Activated CD4-positive, alpha-beta T cell treated with anti-CD3 and anti-CD28 coated beads, Interleukin-2, Interleukin-4, amounts not matched to agents 100 ng/mL and 50 ng/mL, durations not matched to agents 16 hours and 8 hours (primary cell): ENCODE measurements at regions not wholly inside any gene's neighbourhood (a gene's known extent, or its start where the extent isn't known, plus 50 kb on each side); places are given as distances from the start of the nearest gene placed in this dataset.
"Not testable (repeated sequence)": the region's sequence is repeated elsewhere in the genome, so short reads cannot be mapped to it uniquely, and the experiment has no call there.

Experiments used
- DNase-seq: peaks from one replicate; pipeline ENCODE4 v3.0.0-alpha.2; 2020; ENCODE audit warnings: low spot score

DNA sequence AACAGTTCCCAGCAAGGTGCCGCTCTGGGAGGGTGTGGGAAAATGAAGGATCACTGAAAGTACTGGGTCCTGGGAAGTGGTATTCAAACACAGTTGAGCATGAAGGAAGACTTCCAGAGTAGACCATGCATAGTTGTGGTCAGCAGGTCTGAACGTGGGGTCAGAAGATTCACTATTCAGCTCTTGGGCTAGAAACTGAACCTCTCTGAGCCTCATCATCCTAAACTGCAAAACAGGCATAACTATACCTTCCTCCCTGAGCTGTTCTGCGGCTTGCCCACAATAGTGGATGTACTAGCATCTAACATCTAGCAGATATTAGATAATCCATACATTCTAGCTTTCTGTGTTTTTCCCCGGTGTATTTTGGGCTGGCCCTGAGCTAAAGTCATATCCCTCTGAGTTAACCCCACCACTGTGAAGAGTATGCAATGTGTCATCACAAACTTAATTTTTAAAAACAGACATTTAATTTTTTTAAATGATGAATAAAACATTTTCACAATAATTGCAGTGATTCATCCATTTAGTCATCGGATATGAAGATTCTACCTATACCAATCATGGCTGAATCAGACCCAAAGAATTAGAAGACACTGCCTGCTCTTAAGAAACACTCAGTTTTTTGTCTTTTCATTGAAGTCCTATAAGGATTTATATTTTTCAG is 179.1 kb downstream of the BLID start:
- no peak for DNase-seq

DNA sequence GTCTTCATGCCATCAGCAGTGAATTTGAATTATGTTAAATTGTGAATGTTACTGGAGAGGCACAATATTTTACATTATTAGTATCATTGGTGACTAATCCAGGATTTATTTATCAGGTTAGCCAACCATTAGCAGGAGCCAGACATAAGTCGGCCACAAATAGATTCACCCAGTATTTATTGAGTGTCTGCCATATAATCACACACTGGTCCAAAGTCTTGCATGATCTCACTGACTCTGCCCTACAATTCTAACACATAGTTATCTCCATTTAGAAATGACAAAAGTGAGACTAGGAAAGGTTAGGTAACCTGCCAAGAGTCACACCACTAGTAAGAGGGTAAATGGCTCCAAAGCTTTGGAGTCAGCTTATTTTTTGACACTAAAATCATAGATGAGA is 179.6 kb downstream of the BLID start:
- no peak for DNase-seq

DNA sequence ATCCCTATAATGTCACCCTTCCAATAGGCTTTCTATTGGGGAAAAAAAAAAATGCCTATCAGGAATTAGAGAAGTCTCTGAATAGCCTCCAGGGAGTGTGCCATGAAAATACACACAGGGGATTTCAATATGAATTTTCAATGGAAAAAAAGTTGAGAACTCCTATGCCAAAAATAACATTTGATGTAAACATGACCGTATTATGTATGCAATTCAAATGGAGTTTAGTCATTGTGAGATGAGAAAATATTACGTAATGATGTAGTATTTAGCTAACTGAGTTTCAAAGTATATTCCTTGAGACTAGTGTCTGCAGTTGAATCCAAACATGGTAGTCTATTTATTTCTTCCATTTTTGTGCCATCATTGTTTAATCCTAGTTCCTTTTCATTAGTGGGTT is 182.3 kb downstream of the BLID start:
- DNase-seq, result no peak

DNA sequence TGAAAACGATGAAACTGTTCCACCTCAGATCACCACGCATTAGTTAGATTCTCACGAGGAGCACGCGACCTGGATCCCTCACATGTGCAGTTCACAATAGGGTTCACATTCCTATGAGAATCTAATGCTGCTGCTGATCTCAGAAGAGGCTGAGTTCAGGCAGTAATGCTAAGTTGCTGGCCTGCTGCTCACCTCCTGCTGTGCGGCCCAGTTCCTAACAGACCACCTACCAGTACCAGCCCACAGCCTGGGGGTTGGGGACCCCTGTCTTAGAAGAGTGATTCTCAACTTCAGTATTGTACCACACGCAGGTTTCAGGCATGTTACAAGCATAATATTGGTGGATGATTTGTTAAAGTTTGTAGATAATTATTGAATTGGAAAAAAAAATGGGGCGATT is 182.7 kb downstream of the BLID start:
- no peak for DNase-seq

DNA sequence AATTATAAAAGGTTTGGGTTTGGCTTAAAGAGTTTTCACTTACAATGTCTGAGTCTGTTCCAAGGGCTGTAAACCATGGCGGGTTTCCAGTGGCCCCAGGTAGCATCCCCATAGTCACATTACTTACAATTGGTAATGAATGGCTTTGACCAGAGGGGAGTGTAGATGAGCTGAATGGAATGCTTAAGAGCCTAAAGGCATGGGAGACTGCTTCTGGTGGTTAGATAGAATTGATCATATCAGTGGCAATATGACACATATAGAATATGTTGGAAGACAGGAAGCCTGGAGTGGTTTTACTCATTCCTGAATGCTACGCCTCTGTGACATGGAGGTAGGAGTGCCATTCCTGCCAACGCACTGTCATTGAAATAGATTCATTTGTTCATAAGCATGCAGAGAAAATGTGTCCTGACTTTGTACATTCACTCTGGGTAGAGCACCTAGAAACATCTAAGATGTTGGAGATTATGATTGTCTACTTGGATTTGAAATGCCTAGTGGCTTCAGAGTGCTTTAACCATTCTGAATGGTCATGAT is 183.3 kb downstream of the BLID start:
- no peak for DNase-seq

DNA sequence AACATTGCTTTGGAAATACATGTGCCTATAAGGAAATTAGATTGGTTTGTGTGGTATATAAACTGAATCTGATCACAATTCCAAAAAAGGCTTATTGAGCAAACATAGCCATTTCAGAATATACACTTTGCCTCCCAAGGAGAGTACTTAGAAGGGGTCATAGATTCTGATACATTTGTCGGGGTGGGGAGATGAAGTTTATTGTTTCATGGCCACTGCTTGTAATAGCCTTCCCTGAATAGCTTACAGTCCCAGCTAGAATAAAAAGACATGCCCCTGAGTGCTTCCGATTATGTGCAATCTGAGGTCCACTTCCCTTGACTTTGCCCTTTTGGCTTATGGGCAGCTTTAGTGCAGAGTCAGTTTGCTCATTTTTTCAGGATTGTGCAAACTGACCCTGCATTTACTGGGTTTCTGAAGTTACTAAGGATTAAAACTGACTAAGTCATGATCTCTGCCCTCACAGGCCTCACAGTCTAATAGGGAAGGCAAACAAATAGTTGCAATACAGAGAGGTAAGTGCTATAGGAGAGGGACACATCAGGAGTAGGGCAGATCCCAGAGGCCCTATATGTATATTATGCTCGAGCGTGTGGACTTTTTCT is 184.2 kb downstream of the BLID start:
- no peak for DNase-seq

DNA sequence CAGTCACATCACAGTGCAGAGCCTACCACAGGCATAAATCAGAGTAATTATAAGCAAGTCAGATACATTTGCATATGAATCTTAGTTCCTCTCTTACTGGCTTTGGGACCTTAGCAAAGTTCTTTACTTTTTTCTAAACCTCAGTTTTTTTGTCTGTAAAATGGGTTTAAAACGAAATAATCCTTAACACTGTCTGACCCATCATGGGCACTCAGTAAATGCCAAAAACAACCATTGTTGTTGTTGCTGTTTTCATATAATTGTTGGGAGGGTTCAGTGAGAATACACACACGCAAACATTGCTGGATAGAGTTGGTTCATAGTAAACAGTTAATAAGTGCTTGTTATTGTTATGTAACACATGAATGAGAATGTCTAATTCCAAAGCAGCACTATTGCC is 184.9 kb downstream of the BLID start:
- DNase-seq, result no peak

DNA sequence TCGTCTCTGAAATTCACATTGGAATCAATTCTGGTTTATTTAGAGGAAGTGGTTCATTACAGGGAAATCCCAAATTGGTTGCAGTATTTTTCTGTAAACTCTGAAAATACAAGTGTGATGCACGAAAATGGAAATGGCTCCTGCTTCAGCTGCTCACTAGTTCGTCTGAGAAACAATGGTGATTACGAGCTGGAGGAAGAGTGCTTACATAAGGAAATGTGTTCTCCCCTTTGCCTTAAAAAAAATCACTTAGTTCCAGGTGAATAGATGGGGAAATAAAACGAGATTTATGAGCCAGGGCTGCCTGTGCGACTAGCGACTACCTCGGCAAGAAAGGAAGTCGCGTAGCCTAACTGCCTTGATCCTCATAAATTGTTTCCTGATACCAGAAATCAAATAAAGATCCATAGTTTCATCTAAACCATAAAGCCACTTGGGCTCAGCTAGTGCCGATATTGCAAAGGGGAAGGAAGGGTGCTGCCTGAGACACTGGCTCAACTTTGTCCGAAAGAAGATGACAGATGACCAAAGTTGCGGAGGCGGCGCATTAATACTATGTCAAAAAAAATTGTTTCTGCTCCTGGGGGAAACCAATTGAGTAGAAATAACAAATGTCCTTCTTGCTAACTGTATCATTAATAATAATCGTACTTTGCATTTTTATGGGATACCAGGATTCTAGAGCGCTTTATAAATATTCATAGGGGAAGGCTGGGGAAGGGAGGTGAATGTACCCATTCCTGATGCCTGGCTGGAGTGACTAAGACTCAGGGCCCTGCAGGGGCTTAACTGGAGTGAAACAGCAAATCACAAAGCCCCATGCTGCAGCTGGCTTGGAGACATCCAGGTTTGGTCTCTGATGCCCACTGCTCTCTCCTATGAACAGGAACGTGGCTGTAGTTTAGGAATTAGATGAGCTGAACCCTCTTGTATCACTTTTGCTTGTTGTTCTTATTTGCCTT is 185.7 kb downstream of the BLID start:
- DNase-seq, result no peak

DNA sequence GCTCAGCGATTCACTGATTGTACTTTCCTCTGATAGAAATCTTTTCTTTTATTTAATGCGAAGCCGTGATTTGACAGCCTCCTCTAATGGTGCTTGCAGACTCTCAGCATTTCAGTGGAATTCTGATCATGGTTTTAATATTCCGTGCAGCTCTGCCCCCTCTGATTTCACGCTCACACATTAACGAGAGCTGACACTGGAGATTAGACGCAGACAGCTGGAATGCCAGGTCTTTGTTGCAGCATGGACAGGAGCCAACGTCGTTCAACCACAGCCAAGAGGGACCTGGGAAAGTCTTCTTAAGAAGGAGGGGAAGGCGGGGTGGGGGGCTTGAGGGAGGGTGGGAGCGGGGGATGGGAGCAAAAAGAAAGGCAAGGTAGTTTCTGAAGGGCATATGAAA is 186.4 kb downstream of the BLID start:
- no peak for DNase-seq

DNA sequence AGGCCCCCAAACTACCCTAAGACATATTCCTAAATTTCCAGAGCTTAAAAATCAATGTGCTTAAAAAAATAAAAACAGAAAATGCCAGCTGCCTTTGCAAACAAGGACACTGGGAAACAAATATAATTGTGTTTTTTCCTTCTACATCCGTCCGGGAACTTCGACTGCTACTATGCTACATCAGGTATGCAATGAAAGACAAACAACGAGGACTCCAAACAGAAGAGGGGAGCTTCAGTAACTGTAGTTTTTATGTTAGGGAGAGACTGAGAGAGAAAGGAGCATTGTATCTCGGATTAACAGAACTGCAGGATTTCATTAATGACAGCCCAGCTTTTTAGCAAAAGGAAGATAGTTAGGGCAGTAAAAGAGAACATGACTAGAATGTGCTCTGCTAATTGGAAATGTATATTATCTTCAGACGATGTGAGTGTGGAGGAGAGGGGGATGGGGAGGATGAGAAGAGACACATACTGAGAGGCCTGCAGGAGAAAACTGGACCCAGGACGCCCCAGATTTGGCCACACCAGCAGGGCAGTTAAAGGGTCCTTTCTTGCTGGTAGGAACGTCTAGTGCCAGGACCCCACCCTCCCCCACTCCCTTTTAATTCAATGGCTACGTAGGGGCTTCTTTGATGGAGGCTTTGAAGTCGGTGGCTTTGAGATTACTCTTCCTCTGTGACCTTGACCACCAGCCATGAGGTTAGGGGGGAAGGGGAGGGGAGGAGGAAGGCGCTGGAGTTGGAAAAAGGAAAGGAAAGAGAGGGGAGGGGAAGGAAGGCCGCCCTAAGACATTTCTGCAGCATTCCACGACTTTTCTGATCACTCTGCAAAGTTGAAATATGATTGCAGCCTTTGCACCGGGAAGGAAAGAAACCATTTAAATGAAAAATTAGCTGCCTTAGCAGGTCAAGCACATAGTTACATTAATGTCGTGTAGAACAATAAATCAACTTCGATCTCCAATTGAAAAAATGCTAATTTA is 187.1 kb downstream of the BLID start:
- no peak for DNase-seq

DNA sequence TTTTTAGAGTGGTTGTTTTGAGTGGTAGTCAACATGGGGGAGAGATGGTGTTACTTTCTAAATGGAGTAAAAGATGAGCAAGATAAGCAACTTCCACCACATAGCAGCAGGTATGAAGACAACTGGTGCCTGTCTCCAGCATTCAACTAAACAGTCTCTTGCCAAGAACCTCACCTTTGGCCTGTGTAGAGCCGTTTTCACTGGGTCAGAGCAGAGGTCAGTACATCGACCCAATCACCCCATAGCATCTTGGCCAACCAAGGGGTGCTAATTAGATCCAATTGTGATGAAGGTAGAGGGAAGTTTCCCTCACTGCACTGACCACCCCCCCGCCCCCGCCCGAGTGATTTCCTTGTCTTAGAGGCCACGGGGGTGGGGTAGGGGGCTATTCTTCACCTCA is 188.2 kb downstream of the BLID start:
- DNase-seq, result no peak

DNA sequence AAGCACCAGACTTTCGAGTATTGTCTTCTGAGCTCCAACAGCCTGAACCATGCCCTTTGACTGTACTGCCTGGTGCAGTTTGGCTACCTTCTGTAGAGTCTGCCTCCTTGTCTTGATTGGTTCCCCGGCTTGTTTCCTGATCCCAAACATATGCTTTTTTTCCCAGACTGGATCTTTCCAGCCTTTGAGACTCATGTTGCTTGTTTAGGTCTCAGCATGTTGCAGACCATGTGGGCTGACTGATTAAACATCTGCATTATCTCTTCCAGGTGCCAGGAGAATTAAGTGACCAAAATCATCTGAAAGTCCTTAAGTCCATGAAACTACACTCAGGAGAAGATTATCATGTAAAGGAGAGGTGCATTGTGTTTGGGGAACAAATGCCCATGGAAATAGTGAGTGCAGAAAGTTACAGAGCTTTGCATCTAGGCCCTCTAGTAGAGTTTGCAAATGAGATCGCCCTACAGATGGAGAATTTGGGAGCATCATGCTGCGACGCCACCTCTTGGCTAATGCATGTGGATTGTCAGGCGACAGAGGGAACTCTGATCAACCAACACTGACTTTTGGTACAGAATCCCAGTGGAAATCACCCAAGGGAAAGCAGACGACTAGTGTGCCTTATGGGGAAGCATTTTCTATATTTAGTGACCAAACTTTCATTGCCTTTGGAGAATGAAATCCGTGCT is 188.8 kb downstream of the BLID start:
- DNase-seq, result no peak

DNA sequence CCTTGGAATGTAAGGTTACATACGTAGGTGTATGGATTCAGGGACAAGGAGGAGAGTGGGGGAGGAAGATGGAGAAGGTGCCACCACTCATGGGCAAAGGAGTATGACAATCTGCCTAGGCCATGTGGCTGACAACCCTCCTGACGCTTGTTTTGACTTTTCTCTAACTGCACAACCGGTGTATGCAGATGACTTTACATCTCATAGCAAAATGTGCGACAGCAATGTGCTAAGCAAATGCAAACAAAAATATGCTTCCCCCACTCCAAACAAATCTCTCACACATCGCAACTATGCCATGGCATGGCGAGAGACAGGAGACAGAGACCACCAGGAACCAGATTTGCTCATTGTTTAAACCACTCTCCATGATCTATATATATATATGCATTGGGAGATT is 191.8 kb downstream of the BLID start:
- DNase-seq, result no peak

DNA sequence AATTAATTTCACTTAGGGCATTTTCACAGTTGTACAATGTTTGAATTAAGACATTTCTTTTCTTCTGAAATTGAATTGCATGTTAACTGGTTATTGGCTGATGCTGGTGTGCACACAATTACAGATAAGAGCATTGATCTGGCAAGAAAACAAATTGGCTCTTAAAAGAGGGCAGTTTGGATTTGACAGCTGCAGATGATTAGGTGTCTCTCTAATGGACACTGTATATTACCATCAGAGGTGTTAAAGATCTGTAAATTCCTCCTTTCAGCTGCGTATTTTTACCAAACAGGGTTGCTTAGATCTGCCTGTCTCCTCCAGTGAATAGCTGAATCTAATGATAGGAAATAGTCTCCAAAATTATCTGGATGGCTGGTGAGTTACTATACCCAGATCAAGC is 198.5 kb downstream of the BLID start:
- no peak for DNase-seq

DNA sequence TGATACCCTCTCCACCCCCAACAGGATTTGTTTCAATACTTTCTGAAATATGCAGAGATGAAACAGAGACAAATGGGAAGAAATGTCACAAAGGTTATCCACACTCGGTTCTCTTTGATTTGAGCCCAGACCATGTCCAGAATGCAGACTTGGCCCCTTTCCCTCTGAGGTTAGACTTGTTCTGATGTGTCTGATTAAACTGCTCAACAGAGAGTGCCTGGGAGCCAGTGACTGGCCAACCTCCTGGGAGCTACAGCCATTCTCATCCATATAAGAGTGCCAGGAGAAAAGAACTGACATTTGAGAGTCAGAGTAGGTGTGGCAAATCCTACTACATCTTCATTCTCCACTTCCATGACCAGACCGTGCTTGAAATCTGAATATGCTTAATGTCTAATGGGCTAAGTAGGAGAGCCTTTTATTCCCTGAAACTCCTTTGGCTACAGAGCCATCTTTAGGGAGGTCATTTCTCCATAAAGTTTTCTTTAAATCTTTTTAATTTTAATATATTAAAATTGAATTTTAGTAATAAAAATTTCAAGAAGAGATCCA is 201.4 kb downstream of the BLID start:
- no peak for DNase-seq

DNA sequence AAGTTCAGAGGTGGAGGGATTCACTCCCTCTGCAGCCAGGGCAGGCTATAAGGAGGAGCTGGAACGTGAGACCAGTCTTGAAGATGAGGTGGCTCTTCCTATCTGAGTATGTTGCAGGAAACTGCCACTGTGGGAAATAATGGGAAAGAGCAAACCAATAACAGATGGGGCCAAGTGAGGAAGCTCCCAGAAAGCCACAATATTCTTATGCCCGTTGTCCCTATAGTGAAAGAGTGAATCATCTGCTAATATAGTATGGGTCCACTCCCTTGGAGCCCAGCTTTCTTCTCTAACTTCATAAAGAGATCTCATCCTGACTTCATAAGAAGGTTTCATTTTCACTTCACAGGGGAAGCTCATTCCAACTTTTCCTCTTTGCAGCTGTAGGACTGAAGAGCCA is 206.4 kb downstream of the BLID start:
- no peak for DNase-seq

DNA sequence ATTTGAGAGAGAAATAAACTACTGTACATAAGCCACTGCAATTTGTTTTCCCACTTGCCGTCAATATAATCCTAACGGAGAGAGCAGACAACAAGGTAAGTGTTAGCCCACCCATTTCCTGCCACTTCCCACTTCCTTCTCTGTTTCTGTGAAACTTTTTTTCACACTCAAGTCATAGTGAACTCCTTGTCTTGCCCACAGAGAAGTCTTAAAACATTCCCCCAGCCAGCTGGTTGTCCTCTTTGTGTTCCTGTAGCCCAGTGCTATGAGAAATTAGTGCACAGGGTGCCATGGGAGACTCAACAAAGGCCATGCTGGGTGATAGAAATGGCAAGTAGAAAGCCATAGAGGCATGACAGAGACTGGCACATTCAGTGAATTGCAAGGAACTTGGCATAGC is 208.6 kb downstream of the BLID start:
- no peak for DNase-seq

DNA sequence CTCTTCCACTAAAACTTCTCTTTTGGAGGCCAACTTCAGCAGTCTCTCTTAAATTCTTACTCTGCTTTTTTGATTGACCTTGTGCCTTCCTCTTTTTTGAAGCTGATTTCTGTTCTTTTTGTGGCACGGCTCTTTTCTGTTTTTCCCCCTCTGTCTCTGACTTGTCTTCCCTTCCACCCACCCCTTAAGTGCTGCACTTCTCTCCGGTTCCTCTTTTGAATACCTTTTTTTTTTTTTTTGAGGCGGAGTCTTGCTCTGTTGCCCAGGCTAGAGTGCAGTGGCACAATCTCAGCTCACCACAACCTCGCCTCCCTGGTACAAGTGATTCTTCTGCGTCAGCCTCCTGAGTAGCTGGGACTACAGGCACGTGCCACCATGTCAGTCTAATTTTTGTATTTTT is 211.9 kb downstream of the BLID start:
- no peak for DNase-seq

DNA sequence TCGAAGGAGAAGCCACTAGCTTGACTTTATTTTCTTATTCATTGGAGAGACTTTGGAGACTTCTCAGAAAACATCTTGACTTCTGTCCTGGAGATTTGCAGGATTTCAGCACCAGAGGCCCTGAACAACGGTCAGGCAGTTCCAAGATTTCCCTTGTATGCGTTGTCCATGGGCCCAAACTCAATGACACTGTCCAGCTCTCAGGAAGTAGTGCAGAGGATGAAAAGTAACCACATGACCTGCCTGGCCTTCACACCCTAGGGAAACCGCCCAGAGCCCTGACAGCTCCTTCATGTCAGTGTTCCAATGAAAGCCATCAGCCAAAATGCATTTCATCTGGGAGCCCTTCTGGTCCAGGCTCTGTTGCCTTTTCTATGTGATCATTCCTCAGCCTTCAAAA is 214.1 kb downstream of the BLID start:
- no peak for DNase-seq

DNA sequence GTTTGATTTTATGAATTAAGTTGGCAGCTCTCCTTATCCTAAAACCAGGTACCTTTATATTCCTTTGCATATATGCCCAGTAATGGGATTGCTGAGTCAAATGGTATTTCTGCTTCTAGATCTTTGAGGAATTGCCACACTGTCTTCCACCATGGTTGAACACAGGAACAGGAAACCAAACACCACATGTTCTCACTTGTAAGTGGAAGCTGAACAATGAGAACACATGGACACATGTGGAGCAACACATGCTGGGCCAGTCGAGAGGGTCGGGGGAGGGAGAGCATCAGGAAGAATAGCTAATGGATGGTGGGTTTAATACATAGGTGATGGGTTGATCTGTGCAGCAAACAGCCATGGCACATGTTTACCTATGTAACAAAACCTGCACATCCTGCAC is 214.6 kb downstream of the BLID start:
- DNase-seq, result not testable (repeated sequence)

DNA sequence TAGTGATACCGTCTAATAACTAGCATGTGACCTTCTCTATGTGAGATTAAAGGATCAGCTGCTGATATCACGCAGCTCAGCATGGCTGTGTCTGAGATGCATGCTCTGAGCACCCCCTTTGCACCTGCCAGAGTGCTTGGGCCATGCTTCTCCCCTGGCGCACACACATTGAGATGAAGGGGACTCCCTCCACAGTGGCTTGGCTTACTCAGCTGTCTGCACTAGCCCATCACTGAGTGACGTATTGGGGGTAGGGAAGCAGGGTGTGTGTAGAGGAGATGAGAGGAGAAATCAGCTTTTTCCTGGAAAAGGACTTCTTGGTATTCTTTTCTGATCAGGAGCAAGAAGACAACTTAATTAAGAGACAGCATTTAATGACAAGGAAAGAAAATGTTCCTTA is 216.5 kb downstream of the BLID start:
- DNase-seq, result no peak
